CD4-positive, alpha-beta T cell treated with Interleukin-1 beta for 1 hour (primary cell): ENCODE measurements at regions not wholly inside any gene's neighbourhood (a gene's known extent, or its start where the extent isn't known, plus 50 kb on each side); places are given as distances from the start of the nearest gene placed in this dataset.

Source experiments
- DNase-seq, 2 donors: peaks; one replicate each; pipeline ENCODE4 v3.0.0-alpha.2; 2020 to 2022

DNA sequence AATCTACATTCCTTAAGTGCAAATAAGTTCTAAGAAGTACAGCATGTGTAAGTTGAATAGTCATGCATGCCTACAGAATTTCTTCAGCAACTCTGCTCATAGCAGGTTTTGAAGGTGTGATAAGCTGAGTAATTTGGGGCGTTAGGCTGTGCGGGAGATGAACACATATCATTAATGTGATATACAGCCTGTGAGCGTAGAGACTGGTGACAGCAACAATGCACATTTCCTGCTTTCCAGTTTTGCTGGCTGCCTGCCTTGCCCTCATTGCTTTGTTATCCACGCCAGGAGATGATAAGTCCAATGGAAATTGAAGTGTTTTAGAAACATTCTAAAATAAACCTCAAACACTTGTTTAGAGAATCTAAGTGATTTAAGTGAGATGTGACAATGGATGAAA, 1709.4 kb downstream of the ARAP2 start:
- no peak for DNase-seq

GRCh38 chr4:34566091-34566490, 1678.2 kb downstream of the ARAP2 start:
- DNase-seq = no peak

DNA sequence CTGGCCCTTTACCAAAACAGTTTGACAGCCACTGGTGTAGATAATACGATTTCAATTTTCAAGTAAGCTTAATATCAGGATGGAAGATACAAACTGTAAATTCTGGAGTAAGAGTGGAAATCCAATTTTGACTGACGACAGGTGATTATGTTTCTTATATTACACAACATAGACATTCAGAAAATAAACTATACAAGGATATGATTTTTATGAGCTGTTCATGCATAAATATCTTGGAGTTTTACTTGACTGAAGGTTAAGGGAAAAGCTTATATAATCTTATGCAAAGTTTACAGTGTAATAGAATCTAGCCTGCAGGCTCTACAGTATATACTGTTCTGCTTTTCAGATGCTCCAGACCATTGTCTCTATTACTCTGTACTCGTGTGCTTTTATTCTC, 1672.3 kb downstream of the ARAP2 start:
- no peak for DNase-seq

- DNase-seq = no peak
These were observed 1629.0 kb downstream of the ARAP2 start for GRCh38 chr4:34615315-34615714.

DNA sequence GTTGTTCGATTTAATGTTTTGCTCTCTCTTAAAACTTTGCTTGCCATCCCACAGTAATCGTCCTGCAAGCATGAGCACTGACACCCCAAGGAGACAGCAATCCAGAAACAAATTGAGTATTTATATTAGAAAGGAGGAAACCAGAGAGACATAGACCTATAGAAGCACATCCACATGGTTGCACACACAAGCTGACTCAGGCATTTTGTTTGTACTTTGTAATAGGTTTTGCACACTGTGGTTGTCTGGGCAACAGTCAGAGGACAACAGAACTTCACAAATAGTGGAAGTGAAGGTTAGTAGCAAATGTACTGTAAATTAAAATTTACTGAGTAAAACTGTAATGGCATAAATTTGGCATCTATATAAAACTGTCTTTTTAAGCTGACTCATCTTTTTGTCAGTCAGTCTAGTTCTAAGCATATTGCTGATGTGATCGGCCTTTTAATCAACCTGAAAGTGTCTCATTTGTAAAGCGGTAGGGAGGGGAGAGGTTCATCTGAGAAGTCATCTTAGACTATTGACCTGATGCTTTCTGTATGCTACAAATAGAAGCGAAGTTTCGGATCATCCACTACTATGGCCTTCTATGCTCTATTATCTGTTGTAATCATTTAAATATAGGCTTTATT, 1624.7 kb downstream of the ARAP2 start:
- DNase-seq = no peak

DNA sequence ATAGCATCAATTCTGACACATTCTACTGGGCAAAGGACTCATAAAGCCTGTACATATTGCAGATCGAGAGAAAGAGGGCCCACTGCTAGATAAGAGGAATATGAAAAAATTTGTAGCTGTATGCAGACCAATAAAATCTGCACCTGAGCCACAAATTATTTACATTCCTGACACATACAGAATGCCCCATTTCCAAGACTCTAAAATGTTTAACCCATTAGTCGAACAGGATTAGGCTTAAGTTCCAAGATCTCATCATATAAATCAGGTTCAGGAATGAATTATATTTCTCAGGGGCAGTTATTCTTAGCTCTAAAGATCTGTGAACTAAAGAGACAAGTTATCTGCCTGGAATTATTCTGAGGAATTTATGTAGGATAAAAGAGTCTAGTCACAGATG, 1615.8 kb downstream of the ARAP2 start:
- no peak for DNase-seq

GRCh38 chr4:34629451-34629850, 1614.9 kb downstream of the ARAP2 start:
- no peak for DNase-seq

DNA sequence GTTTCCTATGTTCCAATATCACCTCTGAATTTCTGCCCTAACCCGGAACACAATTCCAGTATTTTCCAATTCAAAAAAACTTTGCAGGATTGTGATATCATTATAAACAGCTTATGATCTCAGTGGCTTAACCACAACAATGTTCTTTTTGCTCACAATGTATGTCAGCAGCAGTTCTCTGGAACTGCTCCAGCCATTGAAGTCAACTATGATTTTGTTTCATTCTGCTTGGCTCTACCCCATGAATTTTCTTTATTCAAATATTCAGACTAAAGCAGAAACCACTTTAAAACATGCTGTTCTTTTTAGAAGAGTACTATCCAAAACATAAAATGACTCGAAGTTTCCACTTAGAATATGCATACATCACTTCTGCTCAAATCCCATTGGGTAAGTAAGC, 1611.1 kb downstream of the ARAP2 start:
- DNase-seq = no peak

GRCh38 chr4:34636623-34637022, 1607.7 kb downstream of the ARAP2 start:
- no peak for DNase-seq

DNA sequence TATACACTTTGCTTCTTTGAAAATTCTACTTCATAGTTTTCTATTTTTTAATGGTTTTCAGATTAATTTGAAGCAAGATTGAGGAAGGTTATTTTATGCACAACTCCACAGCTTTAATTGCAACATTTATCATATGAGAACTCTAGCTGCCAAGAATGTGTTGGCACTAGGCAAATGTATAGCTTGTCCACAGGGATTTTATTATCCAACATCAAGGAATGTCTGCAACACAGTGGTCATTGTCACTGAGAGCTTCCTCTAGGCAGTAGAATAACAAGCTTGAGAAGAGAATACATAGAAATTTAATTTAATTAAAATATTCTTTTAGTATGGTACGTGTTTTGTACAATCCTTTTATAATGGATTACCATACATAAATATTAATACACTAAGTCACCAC, 1600.8 kb downstream of the ARAP2 start:
- no peak for DNase-seq

DNA sequence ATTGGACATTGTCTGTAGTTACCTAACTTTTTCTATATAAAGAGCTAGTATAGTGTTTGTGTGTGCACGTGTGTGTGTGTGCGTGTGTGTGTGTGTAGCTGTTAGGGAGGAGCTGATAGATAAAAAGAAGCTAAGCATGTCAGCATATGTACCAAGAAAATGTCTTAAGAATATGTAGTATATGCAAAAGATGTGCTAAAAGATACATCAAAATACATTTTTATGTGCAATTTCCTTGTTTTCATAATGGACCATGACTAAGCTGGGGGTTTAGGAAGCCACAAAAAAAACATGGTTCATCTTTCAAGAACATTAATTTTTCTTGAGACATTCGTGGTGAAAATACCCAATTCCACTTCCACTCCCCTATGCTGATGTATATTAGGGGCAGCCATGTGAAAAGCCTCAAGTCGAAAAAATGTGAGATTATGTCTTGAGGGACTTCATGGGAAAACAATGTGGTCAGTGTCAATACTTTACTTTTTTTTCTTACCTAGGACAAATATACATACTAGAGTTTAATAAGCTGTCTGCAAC, 1599.7 kb downstream of the ARAP2 start:
- no peak for DNase-seq

DNA sequence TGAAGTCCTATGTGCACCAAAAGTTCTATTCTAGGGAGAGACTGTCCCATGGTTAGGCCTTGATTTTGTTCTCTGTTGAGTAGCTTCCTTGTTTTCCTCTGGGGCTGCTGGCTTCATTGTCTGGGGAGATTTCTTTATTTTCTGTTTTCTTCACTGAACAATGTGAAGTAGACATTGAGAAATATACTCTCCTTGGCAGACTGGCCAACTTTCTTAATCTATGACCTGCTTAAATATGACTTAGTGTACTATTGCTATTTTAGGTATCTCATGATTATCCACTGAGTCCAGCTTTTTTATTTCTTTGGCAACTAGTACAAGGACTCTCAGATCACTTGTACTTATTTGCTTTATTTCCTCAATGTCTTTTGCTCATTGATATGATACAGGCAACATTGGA, 1594.6 kb downstream of the ARAP2 start:
- DNase-seq = no peak

DNA sequence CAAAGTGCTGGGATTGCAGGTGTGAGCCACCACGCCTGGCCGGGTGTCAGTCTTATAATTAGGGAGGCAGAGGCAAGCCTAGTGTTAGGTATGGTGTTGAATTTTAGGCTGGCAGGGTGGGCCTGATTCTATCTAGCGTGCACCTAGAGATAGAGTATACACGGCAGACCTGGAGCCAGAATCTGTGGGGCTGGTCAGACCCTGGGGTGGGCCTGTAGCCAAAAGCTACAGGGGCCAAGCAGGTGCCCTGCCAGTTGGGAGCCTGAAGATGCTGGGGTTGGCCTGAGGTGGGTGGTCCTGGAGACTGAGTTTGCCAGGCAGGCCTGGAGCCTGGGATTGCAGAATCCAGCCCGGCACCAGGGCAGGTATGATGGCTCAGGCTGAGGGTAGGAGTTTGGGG, 1580.3 kb downstream of the ARAP2 start:
- no peak for DNase-seq

- no peak for DNase-seq
These were observed 1567.9 kb downstream of the ARAP2 start for GRCh38 chr4:34676400-34676799.

- no peak for DNase-seq
These were observed 1565.9 kb downstream of the ARAP2 start for GRCh38 chr4:34678431-34678830.

- DNase-seq = no peak
These were observed 1565.1 kb downstream of the ARAP2 start for GRCh38 chr4:34679228-34679627.

- no peak for DNase-seq
These were observed 1534.8 kb downstream of the ARAP2 start for GRCh38 chr4:34709564-34709963.

GRCh38 chr4:34718576-34719245, 1525.6 kb downstream of the ARAP2 start:
- no peak for DNase-seq

DNA sequence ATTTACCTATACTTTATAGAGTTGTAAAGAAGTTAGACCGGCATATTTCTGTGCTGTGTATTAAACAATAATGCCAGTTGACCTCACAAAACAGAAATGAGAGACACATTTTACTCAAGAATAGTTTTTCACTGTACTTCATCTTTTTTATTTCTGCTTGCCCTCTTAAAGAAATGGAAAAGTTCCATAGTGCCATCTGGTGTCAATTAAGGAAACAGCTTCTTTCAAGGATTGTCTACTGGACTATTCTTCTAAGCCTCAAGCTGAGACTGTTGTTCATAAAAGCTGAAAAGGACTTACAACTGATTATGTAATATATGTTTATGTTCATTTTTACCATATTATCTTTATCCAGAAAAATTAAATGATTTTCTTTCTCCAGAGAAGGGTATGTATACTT, 1523.7 kb downstream of the ARAP2 start:
- no peak for DNase-seq

- DNase-seq = no peak
These were observed 1522.5 kb downstream of the ARAP2 start for GRCh38 chr4:34721835-34722234.

DNA sequence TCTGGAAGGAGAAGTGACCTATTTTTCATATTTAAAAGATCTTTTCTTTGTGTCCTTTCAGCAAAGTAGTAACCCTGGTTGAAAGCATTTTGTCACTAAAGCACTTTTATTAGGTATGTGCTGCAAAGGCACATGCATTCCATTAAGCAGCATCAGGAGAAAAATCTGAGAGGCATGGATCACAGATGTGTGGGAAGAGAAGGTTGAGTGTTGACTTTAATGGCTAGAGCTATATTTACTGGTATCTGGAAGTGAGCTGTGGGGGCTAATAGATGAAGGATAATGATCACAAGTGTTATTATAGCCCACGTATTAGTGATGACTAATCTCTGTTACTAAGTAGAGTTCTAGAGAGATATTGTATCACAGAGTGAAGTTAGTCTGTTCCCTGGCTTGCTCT, 1520.7 kb downstream of the ARAP2 start:
- no peak for DNase-seq

DNA sequence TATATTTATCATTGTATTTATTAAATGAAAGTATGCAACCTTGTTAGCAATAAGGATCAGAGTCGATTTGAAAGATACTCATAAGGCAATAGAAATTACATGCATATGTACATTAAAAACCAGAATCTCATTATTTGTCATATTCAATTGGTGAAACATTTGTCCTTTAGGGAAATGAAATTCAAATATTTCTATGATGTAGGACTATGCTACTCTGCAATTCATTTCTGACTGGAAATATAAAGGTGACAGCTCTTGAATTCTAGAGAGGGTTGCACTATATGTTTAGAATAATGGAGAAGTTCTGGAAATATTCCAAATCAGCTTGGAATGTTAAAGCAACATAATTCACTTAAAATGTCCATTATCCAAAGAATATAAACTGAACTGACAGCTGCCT, 1519.8 kb downstream of the ARAP2 start:
- no peak for DNase-seq

DNA sequence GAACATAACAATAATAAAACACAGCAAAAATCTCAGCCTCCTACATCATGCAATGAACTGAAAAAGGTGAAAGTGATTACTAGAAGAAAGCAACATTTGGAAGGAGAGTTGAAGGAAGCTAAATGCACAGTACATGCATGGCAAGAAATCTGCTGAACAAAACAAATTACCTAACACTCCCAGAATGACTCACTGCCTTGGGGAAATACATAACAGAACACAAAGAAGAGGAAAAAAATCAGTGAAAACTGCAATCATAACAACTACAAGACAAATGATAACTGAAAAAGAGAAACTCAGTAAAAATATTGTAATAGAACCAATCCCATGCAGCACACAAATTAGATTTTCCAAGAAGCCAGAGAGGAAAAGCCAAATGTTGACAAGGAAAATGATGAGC, 1513.2 kb downstream of the ARAP2 start:
- DNase-seq = no peak

- DNase-seq = no peak
These were observed 1512.0 kb downstream of the ARAP2 start for GRCh38 chr4:34732176-34732950.
